Esophagus squamous epithelium (tissue), 5 donors: ENCODE measurements at regions not wholly inside any gene's neighbourhood (a gene's known extent, or its start where the extent isn't known, plus 50 kb on each side); places are given as distances from the start of the nearest gene placed in this dataset.

Experiments
- DNase-seq: peaks from one replicate; lab custom pipeline; 2025; lab: John Stamatoyannopoulos, UW
- H3K27ac ChIP-seq, 4 donors: fragments of 200-600 bp; sonication (generic); one replicate each; pipeline ENCODE4 v1.5.1; 2016 to 2019; ENCODE audit warnings: mild to moderate bottlenecking in 1 of 4
- H3K27me3 ChIP-seq, 4 donors: fragments of 200-600 bp; sonication (generic); 1 replicate in 3 of 4; 2 replicates in 1 of 4; pipeline versions ENCODE4 v1.5.1 to v1.6.0; 2017 to 2021; ENCODE audit warnings: antibody characterized with exemption in 1 of 4
- H3K36me3 ChIP-seq, 3 donors: fragments of 200-600 bp; sonication (generic); one replicate each; pipeline ENCODE4 v1.5.1; 2016 to 2019
- H3K4me1 ChIP-seq, 3 donors: fragments of 200-600 bp; sonication (generic); one replicate each; pipeline ENCODE4 v1.5.1; 2017 to 2019
- H3K4me3 ChIP-seq, 4 donors: fragments of 200-600 bp; sonication (generic); 1 replicate in 3 of 4; 2 replicates in 1 of 4; pipeline ENCODE4 v1.5.1; 2016 to 2019; ENCODE audit warnings: mild to moderate bottlenecking in 2 of 4, moderate library complexity in 1 of 4
- H3K9me3 ChIP-seq, 3 donors: fragments of 200-600 bp; sonication (generic); one replicate each; pipeline ENCODE4 v1.5.1; 2016 to 2019
- POLR2A ChIP-seq, 4 donors: fragments of 450-650 bp; IDR thresholded peaks; one replicate each; pipeline ENCODE4 v1.6.1; 2017; ENCODE audit warnings: antibody characterized with exemption in 4 of 4, mild to moderate bottlenecking in 4 of 4, moderate library complexity in 3 of 4
- WGBS, 2 donors: methylation state at CpG; one replicate each; pipeline ENCODE4 v1.1.5; 2018; 5-methylcytosine and 5-hydroxymethylcytosine counted together
- intact Hi-C: fragments of 100-400 bp; cut with DNase I; formaldehyde crosslinking; loops from one replicate; pipeline ENCODE4 v1.15.0; 2022
- TF ChIP-seq, protein P1 (sequence below), 6 experiments: fragments of 450-650 bp in 4 of 6; fragments of 200-600 bp in 2 of 6; sonication (generic) in 2 of 6; IDR thresholded peaks; one replicate each; pipeline ENCODE4 v1.5.1; 2016 to 2019; ENCODE audit warnings: antibody characterized with exemption in 6 of 6, mild to moderate bottlenecking in 4 of 6, moderate library complexity in 4 of 6
- donor health status: DM: yes; HTN: yes; CAD: no.

DNA sequence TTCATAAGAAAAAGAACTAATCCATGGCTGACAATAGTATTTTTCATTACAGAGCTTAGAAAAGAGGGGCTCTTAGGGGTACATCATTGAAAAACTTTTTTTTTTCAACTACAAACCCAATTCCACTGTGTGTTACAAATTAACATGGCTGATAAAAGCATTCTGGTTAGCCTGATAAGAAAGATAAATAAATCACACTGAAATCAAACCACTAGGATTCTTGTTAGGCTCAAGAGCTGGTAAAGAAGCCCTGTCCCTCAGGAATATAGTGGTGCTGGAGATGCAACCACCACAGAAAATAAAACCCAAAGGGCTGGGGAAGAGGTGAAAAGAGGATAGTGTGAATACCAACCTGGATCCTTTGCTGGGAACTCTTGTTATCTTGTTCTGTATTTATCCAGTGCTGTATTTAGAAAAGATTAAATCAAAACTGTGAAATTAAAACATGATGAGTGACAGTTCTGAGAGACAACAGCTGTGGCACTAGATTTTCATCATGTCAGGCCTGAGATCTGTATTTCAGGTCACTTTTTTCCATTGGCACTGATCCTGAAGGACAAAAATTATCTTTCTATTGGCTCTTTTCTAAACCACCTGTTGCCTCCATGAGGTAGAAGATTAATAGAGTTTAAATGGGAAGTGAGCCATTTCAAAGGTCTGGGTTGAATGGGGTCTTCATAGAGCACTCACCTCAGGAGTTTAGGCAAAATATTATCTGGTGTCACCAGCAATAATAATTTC lies 118.6 kb downstream of the ARRDC3 start:
- Histone ChIP-seq H3K27ac (no peak overlapping the region), H3K4me1 (peaks cover 0 to 6% (median 0%) of the 10 kb centered on the region in 3 donors), H3K9me3 (no peaks in the 10 kb centered on the region), H3K27me3 (no peaks in the 10 kb centered on the region), H3K36me3 (no peaks in the 10 kb centered on the region), H3K4me3 (no peak overlapping the region)
- TF ChIP-seq, protein P1, sequence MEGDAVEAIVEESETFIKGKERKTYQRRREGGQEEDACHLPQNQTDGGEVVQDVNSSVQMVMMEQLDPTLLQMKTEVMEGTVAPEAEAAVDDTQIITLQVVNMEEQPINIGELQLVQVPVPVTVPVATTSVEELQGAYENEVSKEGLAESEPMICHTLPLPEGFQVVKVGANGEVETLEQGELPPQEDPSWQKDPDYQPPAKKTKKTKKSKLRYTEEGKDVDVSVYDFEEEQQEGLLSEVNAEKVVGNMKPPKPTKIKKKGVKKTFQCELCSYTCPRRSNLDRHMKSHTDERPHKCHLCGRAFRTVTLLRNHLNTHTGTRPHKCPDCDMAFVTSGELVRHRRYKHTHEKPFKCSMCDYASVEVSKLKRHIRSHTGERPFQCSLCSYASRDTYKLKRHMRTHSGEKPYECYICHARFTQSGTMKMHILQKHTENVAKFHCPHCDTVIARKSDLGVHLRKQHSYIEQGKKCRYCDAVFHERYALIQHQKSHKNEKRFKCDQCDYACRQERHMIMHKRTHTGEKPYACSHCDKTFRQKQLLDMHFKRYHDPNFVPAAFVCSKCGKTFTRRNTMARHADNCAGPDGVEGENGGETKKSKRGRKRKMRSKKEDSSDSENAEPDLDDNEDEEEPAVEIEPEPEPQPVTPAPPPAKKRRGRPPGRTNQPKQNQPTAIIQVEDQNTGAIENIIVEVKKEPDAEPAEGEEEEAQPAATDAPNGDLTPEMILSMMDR (IDR thresholded peaks at IDR 0.05), result no peak
- no peak for TF ChIP-seq POLR2A (IDR thresholded peaks at IDR 0.05)
- DNase-seq, result no peak
- intact Hi-C loops, result no loop called here

DNA sequence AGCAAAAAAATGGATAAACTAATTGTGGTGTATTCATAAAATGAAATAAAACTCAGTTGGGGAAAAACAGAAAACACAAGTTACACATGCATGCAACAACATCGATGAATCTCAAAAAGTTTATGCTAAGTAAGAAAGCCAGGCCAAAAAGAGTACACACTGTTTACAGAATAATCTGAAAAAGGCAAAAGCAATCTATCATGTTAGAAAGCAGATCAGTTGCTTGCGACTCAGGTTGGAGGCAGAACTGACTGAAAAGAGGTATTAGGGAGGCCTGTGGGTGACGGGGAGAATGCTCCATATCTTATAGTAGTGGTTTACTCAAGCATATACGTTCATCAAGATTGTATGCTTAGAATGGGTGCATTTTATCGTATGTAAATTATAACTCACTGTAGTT lies 119.2 kb downstream of the ARRDC3 start:
- Histone ChIP-seq H3K36me3 (no peaks in the 10 kb centered on the region), H3K27ac (no peak overlapping the region), H3K4me1 (peaks cover 0 to 6% (median 0%) of the 10 kb centered on the region in 3 donors), H3K27me3 (no peaks in the 10 kb centered on the region), H3K4me3 (no peak overlapping the region), H3K9me3 (no peaks in the 10 kb centered on the region)
- WGBS, 2 donors, result 74 to 77% methylated on average over 5 of the region's 5 CpGs
- intact Hi-C loops, result no loop called here
- no peak for TF ChIP-seq POLR2A (IDR thresholded peaks at IDR 0.05)
- TF ChIP-seq, protein P1 (IDR thresholded peaks at IDR 0.05), result no peak
- no peak for DNase-seq

DNA sequence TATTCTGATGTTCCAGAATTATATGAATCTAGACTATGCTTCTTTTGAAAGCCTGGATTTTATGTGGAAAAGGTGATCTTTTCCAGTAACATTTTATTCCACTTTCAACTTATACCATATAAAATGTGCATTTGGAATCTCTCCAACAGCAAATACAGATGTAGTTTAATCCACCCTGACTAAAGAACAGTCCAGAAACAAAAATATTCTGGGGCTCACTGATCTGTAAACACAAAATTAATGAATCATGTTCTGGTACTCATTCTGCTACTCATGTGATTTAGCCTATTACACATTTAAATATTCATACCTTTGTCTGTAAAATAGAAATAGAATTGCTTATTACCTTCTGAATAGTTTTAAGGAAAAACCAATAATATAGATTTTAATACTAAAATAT lies 125.8 kb downstream of the ARRDC3 start:
- H3K9me3 ChIP-seq, result no peaks in the 10 kb centered on the region
- no peaks in the 10 kb centered on the region for H3K4me1 ChIP-seq
- H3K36me3 ChIP-seq, result no peaks in the 10 kb centered on the region
- H3K27ac ChIP-seq, result no peak overlapping the region
- intact Hi-C loops, result no loop called here
- DNase-seq, result no peak
- no peak overlapping the region for H3K4me3 ChIP-seq
- TF ChIP-seq, protein P1 (IDR thresholded peaks at IDR 0.05), result no peak
- no peak for TF ChIP-seq POLR2A (IDR thresholded peaks at IDR 0.05)
- H3K27me3 ChIP-seq, result no peaks in the 10 kb centered on the region

GRCh38 chr5:91256142-91256524 lies 127.0 kb downstream of the ARRDC3 start:
- Histone ChIP-seq H3K27me3 (no peaks in the 10 kb centered on the region), H3K27ac (no peak overlapping the region), H3K4me3 (no peak overlapping the region), H3K36me3 (no peaks in the 10 kb centered on the region), H3K9me3 (no peaks in the 10 kb centered on the region), H3K4me1 (no peaks in the 10 kb centered on the region)
- no peak for TF ChIP-seq POLR2A (IDR thresholded peaks at IDR 0.05)
- TF ChIP-seq, protein P1 (IDR thresholded peaks at IDR 0.05), result no peak
- WGBS, 2 donors, result 88 to 92% methylated on average over 5 to 7 of the region's 7 CpGs
- DNase-seq, result no peak
- intact Hi-C loops, result no loop called here

DNA sequence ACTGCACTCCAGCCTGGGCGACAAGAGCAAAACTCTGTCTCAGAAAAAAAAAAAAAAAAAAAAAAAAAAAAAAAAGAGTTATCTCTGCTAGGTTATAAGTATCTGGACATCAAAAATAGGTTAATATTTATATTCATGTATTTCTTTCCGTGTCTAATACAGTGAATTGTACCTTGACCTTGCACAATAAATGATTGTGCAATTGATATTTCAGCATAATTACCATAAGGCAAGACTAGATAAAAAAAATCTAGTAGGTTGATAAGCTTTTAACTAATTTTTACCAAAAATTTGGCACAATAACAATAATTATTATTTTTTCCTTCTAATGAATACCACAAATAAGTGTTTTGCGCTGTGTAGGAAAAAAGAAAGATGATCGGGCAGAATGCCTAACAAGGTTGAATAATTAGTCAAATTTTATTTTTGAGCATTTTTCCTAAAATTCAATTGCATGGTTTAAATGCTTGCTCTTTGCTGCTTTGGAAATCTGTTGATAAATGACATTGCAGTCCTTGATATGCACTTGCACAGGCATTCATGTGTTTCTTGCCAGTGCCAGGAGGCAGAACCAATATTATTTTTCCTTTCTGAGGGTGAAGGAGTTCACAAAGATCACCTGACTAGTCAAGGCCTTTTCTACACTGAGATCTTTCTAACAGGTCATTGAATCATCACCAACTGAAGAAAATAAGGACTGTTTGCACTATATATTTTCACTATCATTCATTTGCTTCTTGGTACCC lies 127.5 kb downstream of the ARRDC3 start:
- Histone ChIP-seq H3K27me3 (no peaks in the 10 kb centered on the region), H3K36me3 (no peaks in the 10 kb centered on the region), H3K4me1 (no peaks in the 10 kb centered on the region), H3K4me3 (no peak overlapping the region), H3K27ac (no peak overlapping the region), H3K9me3 (no peaks in the 10 kb centered on the region)
- TF ChIP-seq, protein P1 (IDR thresholded peaks at IDR 0.05), result no peak
- TF ChIP-seq POLR2A (IDR thresholded peaks at IDR 0.05), result no peak
- 84 to 92% methylated on average over 4 of the region's 4 CpGs for WGBS, 2 donors
- no peak for DNase-seq
- intact Hi-C loops, result no loop called here
